Activated B cell treated with CpG ODN at 0.5 μM for 24 hours (primary cell): ENCODE measurements at regions not wholly inside any gene's neighbourhood (a gene's known extent, or its start where the extent isn't known, plus 50 kb on each side); places are given as distances from the start of the nearest gene placed in this dataset.

ENCODE experiments used
- ATAC-seq: fragments of 200-7000 bp; cut with Tn5 transposase; one replicate; pipeline ENCODE4 v1.10.0; 2021; ENCODE audit warnings: low read depth, mild to moderate bottlenecking, moderate library complexity
- CTCF ChIA-PET: fragments of 350-600 bp; sonication (Branson Sonifier 250); formaldehyde crosslinking; loops from one replicate; lab custom pipeline; 2021; ENCODE audit warnings: antibody characterized with exemption; lab: Charles Lee
- POLR2A ChIA-PET: fragments of 350-600 bp; sonication (Branson Sonifier 250); formaldehyde crosslinking; loops from one replicate; lab custom pipeline; 2021; ENCODE audit warnings: antibody characterized with exemption; lab: Charles Lee
- DNase-seq: peaks from one replicate; pipeline ENCODE4 v3.0.0; 2022
- H3K27ac Mint-ChIP-seq: one replicate; pipeline ENCODE4 v1.8.0; 2020; ENCODE audit warnings: mixed read lengths
- H3K27me3 Mint-ChIP-seq: one replicate; pipeline ENCODE4 v1.8.0; 2021; ENCODE audit warnings: mixed read lengths
- H3K36me3 Mint-ChIP-seq: one replicate; pipeline ENCODE4 v1.8.0; 2021; ENCODE audit warnings: low read depth, mixed read lengths
- H3K4me1 Mint-ChIP-seq: one replicate; pipeline ENCODE4 v1.8.0; 2021; ENCODE audit warnings: mixed read lengths
- H3K4me3 Mint-ChIP-seq: one replicate; pipeline ENCODE4 v1.8.0; 2020; ENCODE audit warnings: mild to moderate bottlenecking, mixed read lengths
- H3K9me3 Mint-ChIP-seq: one replicate; pipeline ENCODE4 v1.8.0; 2020; ENCODE audit warnings: mixed read lengths
- intact Hi-C: fragments of 100-400 bp; cut with micrococcal nuclease; formaldehyde crosslinking; loops from one replicate; pipeline ENCODE4 v1.15.1; 2024
- TF ChIP-seq, protein P1 (sequence below): fragments of 200-600 bp; IDR thresholded peaks from one replicate; pipeline ENCODE4 v1.8.0; 2022; ENCODE audit warnings: antibody characterized with exemption, mild to moderate bottlenecking

DNA sequence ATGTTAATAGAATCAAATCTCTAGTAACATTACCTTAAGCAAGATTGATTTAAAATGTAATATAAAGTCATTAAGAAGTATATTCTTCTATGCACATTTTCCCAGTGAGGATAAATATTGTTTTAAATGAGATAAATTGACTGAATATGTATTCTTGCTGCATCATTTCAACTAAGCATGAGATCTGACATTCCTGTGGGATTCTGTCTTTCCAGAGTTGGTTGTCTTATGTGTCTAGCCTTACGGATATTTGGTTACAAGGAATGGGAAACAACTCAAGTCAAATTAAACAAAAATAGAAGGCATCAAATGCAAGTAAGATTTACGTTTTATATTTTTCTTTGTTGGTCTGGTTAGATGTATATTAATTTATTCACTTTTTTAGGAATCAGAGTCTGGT lies 287.5 kb downstream of the PTGER3 start:
- no peaks in the 10 kb centered on the region for H3K36me3 Mint-ChIP-seq
- H3K27me3 Mint-ChIP-seq, result no peaks in the 10 kb centered on the region
- H3K4me1 Mint-ChIP-seq, result no peaks in the 10 kb centered on the region
- no peak overlapping the region for H3K27ac Mint-ChIP-seq
- DNase-seq, result no peak
- TF ChIP-seq, protein P1, sequence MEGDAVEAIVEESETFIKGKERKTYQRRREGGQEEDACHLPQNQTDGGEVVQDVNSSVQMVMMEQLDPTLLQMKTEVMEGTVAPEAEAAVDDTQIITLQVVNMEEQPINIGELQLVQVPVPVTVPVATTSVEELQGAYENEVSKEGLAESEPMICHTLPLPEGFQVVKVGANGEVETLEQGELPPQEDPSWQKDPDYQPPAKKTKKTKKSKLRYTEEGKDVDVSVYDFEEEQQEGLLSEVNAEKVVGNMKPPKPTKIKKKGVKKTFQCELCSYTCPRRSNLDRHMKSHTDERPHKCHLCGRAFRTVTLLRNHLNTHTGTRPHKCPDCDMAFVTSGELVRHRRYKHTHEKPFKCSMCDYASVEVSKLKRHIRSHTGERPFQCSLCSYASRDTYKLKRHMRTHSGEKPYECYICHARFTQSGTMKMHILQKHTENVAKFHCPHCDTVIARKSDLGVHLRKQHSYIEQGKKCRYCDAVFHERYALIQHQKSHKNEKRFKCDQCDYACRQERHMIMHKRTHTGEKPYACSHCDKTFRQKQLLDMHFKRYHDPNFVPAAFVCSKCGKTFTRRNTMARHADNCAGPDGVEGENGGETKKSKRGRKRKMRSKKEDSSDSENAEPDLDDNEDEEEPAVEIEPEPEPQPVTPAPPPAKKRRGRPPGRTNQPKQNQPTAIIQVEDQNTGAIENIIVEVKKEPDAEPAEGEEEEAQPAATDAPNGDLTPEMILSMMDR, result no peak
- no peaks in the 10 kb centered on the region for H3K9me3 Mint-ChIP-seq
- POLR2A ChIA-PET, result no interaction called here
- CTCF ChIA-PET, result no interaction called here
- H3K4me3 Mint-ChIP-seq, result no peak overlapping the region
- intact Hi-C loops, result no loop called here
- no peak for ATAC-seq

DNA sequence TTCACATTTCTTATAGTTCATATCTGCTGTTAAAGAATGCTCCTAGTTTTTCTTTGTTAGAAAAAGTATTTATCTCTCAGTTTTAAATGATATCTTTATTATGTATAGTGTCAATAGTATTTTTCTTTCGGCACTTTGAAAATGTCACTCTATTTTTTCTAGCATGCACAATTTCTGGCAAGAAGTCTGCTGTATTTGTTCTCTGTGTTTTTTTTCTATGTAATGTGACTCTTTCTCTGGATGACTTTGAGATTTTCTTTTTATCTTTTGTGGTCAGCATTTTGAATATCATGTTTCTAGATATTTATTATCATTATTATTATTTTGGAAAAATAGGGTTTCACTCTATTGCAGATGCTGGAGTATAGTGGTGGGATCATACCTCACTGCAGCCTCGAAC lies 285.2 kb downstream of the PTGER3 start:
- H3K27ac Mint-ChIP-seq, result no peak overlapping the region
- no peak for DNase-seq
- H3K36me3 Mint-ChIP-seq, result no peaks in the 10 kb centered on the region
- ChIA-PET POLR2A (no interaction called here), CTCF (no interaction called here)
- ATAC-seq, result no peak
- H3K4me1 Mint-ChIP-seq, result no peaks in the 10 kb centered on the region
- no peaks in the 10 kb centered on the region for H3K27me3 Mint-ChIP-seq
- no peak overlapping the region for H3K4me3 Mint-ChIP-seq
- TF ChIP-seq, protein P1, result no peak
- no peaks in the 10 kb centered on the region for H3K9me3 Mint-ChIP-seq
- intact Hi-C loops, result no loop called here

DNA sequence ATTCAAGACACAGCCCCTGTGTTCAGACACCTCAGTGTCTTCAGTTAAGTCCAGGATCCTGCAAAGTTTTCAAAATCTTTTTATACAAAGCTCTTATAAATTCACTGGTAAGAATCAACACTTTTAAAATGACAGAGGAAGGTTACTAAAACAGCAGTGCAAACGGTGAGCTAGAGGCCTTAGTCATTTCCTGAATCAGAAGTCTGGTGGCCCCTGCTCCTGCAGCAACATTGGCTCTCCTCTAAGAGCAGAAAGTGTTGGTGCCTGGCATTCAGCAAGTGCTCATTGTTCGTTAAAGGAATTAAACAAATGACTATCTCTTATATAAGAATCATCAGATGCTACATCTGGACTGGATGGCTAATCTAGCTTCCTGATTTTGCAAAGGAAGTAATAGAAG lies 282.9 kb downstream of the PTGER3 start:
- no peaks in the 10 kb centered on the region for H3K9me3 Mint-ChIP-seq
- no peak for ATAC-seq
- H3K4me3 Mint-ChIP-seq, result no peak overlapping the region
- H3K27ac Mint-ChIP-seq, result no peak overlapping the region
- TF ChIP-seq, protein P1, result no peak
- no peaks in the 10 kb centered on the region for H3K27me3 Mint-ChIP-seq
- DNase-seq, result no peak
- intact Hi-C loops, result no loop called here
- ChIA-PET POLR2A (no interaction called here), CTCF (no interaction called here)
- no peaks in the 10 kb centered on the region for H3K36me3 Mint-ChIP-seq
- H3K4me1 Mint-ChIP-seq, result no peaks in the 10 kb centered on the region

DNA sequence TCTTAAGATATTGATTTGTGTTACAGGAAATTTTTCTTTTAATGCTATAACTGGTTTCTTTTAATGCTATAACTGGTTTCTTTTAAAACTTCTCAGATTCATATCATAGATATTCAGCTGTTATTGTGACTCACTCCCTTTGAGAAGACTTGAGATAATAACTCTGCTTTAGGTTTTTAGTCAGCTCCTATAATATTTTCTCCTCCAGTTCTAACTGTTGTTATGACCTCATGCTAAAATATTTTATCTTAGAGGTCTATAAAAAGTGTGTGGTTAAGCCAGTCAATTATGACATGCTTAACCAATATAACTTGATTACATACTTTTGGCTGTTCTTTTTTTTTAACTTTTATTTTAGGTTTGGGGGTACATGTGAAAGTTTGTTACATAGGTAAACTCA lies 280.2 kb downstream of the PTGER3 start:
- no peaks in the 10 kb centered on the region for H3K27me3 Mint-ChIP-seq
- TF ChIP-seq, protein P1, result no peak
- H3K27ac Mint-ChIP-seq, result no peak overlapping the region
- H3K4me1 Mint-ChIP-seq, result no peaks in the 10 kb centered on the region
- no peak for ATAC-seq
- no peaks in the 10 kb centered on the region for H3K36me3 Mint-ChIP-seq
- intact Hi-C loops, result no loop called here
- ChIA-PET CTCF (no interaction called here), POLR2A (no interaction called here)
- H3K4me3 Mint-ChIP-seq, result no peak overlapping the region
- DNase-seq, result no peak
- peaks cover 13% of the 10 kb centered on the region for H3K9me3 Mint-ChIP-seq

DNA sequence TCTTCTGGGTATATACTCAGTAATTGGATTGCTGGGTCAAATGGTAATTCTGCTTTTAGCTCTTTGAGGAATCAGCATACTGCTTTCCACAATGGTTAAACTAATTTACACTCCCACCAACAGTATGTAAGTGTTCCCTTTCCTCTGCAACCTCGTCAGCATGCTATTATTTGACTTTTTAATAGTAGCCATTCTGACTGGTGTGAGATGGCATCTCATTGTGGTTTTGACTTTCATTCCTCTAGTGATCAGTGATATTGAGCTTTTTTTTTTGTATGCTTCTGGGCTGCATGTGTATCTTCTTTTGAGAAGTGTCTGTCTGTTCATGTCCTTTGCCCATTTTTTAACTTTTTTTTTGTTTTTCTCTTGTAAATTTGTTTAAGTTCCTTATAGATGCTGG lies 279.4 kb downstream of the PTGER3 start:
- ATAC-seq, result no peak
- no peaks in the 10 kb centered on the region for H3K36me3 Mint-ChIP-seq
- H3K4me1 Mint-ChIP-seq, result no peaks in the 10 kb centered on the region
- peaks cover 13% of the 10 kb centered on the region for H3K9me3 Mint-ChIP-seq
- H3K27me3 Mint-ChIP-seq, result no peaks in the 10 kb centered on the region
- H3K4me3 Mint-ChIP-seq, result no peak overlapping the region
- DNase-seq, result no peak
- TF ChIP-seq, protein P1, result no peak
- ChIA-PET POLR2A (no interaction called here), CTCF (no interaction called here)
- no peak overlapping the region for H3K27ac Mint-ChIP-seq
- intact Hi-C loops, result no loop called here
